ENCODE measurements at regions not wholly inside any gene's neighbourhood (a gene's known extent, or its start where the extent isn't known, plus 50 kb on each side); places are given as distances from the start of the nearest gene placed in this dataset.
A peak's percentile ranks its signal among the peaks of the same experiment; 100 is the strongest.

DNA sequence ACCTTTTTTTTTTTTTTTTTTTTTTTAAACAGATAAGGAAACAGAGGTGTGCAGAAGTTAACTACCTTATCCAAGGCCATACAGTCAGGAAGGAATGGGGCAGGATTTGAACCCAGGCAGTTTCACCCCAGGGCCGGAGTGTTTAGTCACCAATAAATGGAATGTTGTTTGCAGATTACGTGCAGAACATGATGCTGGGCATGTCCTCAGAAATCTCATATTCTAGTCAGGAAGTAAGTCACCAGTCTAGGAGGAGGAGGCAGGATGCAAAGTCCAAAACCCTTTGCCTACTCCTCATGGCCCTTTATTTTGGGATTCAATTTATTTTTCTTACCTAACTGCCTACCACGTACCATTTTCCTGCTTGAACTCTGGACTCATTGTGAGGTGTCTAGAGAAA, 57.1 kb upstream of the LRRC1 start:
- BruUV-seq (replicated peaks) = no TSS peak
- Mint-ChIP-seq H3K36me3 (ENCODE audit: insufficient read depth, unreplicated experiment) (peaks cover 30% of the 10 kb centered on the region), H3K4me3 (ENCODE audit: unreplicated experiment) (peak overlapping the region; percentile 34), H3K27ac (ENCODE audit: unreplicated experiment) (peak overlapping the region; percentile 83), H3K27me3 (ENCODE audit: insufficient read depth, unreplicated experiment) (no peaks in the 10 kb centered on the region), H3K4me1 (ENCODE audit: low read depth, unreplicated experiment) (peaks cover 42% of the 10 kb centered on the region), H3K9me3 (ENCODE audit: unreplicated experiment) (peaks cover 23% of the 10 kb centered on the region)
- TF ChIP-seq, protein P1, sequence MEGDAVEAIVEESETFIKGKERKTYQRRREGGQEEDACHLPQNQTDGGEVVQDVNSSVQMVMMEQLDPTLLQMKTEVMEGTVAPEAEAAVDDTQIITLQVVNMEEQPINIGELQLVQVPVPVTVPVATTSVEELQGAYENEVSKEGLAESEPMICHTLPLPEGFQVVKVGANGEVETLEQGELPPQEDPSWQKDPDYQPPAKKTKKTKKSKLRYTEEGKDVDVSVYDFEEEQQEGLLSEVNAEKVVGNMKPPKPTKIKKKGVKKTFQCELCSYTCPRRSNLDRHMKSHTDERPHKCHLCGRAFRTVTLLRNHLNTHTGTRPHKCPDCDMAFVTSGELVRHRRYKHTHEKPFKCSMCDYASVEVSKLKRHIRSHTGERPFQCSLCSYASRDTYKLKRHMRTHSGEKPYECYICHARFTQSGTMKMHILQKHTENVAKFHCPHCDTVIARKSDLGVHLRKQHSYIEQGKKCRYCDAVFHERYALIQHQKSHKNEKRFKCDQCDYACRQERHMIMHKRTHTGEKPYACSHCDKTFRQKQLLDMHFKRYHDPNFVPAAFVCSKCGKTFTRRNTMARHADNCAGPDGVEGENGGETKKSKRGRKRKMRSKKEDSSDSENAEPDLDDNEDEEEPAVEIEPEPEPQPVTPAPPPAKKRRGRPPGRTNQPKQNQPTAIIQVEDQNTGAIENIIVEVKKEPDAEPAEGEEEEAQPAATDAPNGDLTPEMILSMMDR (IDR thresholded peaks at IDR 0.05; ENCODE audit: insufficient read depth in 1 of 2, low read depth in 1 of 2, low read length in 1 of 2, severe bottlenecking in 1 of 2, unreplicated experiment in 1 of 2) = no peak
- Histone ChIP-seq H3K4me1 (peaks cover 83% of the 10 kb centered on the region), H3K9me3 (no peaks in the 10 kb centered on the region; the same call in 1 of the 2 replicates), H3K4me3 (ENCODE audit: low read depth, low read length) (no peak overlapping the region), H3K36me3 (ENCODE audit: control insufficient read depth, insufficient read depth, low read length) (no peaks in the 10 kb centered on the region), H3K27me3 (replicated peaks; ENCODE audit: control insufficient read depth, insufficient read depth, low read length) (no peaks in the 10 kb centered on the region)
- intact Hi-C loops (cut with micrococcal nuclease; ENCODE audit: unreplicated experiment) = no loop called here
- CTCF ChIA-PET = no interaction called here
- DNase-seq = peak in 1 of 2 experiments; percentile 50
- POLR2A ChIA-PET = no interaction called here

DNA sequence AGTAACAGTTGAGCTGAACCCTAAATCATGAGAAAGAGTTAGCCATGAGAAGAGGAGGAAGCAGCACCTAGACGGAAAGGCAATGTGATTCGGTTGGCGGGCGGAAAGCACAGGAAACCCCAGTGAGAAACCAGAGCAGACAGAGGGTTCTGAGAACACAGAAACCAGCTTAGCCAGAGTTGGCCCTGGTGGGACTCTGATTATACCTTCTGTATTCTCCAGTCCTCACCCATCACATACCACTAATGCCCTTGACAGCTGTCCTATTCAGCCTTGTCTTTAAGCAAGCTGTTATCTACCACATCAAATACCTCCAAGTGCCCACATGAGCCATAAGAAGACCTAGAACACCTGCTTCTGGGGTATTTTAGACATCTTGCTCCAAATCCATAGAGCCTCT, 58.9 kb upstream of the LRRC1 start:
- Mint-ChIP-seq H3K4me1 (ENCODE audit: low read depth, unreplicated experiment) (peaks cover 48% of the 10 kb centered on the region), H3K27ac (ENCODE audit: unreplicated experiment) (peak overlapping the region; percentile 88), H3K36me3 (ENCODE audit: insufficient read depth, unreplicated experiment) (peaks cover 19% of the 10 kb centered on the region), H3K4me3 (ENCODE audit: unreplicated experiment) (no peak overlapping the region), H3K27me3 (ENCODE audit: insufficient read depth, unreplicated experiment) (no peaks in the 10 kb centered on the region), H3K9me3 (ENCODE audit: unreplicated experiment) (peaks cover 21% of the 10 kb centered on the region)
- ChIA-PET POLR2A (interaction anchor here (2.7 kb wide), 1 partner anchor 59 kb away, joined by 15 read pairs; the partner anchor contains the start of gene LRRC1), CTCF (interaction anchor here (2.2 kb wide), 1 partner anchor 220 kb away, joined by 18 read pairs; no protein-coding TSS in a partner anchor)
- H3K4me1 ChIP-seq = peaks cover 83% of the 10 kb centered on the region
- TF ChIP-seq, protein P1 (IDR thresholded peaks at IDR 0.05; ENCODE audit: insufficient read depth in 1 of 2, low read depth in 1 of 2, low read length in 1 of 2, severe bottlenecking in 1 of 2, unreplicated experiment in 1 of 2) = no peak
- intact Hi-C loops (cut with micrococcal nuclease; ENCODE audit: unreplicated experiment) = loop anchor here (2.0 kb wide), 1 partner anchor 221 kb away; no protein-coding TSS in a partner anchor
- H3K4me3 ChIP-seq (ENCODE audit: low read depth, low read length) = no peak overlapping the region
- H3K27me3 ChIP-seq (replicated peaks; ENCODE audit: control insufficient read depth, insufficient read depth, low read length) = no peaks in the 10 kb centered on the region
- DNase-seq = no peak
- H3K9me3 ChIP-seq = no peaks in the 10 kb centered on the region
- H3K36me3 ChIP-seq (ENCODE audit: control insufficient read depth, insufficient read depth, low read length) = no peaks in the 10 kb centered on the region
- BruUV-seq (replicated peaks) = no TSS peak

DNA sequence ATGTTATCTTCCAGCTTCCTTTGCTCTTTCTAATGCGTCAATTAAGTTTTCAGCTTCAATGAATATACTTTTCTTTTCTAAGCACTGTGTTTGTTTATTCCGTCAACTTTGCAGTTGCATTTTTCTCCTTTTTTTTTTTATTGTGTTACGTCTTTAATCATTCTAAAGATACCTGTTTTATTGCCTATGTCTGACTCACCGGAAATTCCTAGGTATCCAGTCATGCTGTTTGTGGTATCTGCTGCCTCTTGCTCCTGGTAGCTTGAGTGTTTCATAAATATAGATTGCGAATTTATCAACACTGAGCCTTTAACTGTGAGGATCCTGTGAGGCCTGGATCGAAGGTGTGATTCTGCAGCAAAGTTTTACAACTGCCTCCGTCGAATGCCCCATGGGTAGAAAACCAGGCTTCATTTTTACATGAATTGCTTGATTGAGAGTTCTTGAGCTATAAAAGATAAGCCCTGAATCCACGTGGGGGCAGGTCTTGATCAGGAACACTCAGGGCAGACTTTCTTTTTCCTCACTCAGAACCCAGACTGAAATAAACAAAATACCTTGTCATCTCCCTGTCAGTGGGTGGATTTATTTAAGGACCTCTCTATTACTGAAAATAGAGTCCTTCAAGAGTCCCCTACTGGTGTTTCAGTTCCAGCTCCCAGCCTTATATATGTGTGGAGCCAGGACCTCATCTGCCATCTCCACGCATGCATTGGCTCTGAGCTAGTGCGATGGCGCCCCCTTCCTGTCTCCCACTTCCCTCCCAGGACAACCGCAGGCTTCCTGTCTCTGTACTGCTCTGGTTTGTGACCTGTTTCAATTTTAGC, 60.1 kb upstream of the LRRC1 start:
- POLR2A ChIA-PET = interaction anchor here (0.6 to 2.7 kb wide), 6 partner anchors 11 to 60 kb away, joined by 3 to 25 read pairs (median 7); partner anchors contain the start of gene LRRC1
- intact Hi-C loops (cut with micrococcal nuclease; ENCODE audit: unreplicated experiment) = loop anchor here (2.0 kb wide), 1 partner anchor 222 kb away; no protein-coding TSS in a partner anchor
- H3K4me3 ChIP-seq (ENCODE audit: low read depth, low read length) = no peak overlapping the region

More for the DNA sequence above, 60.1 kb upstream of the LRRC1 start:
- Mint-ChIP-seq H3K4me3 (ENCODE audit: unreplicated experiment) (peak overlapping the region; percentile 58), H3K27ac (ENCODE audit: unreplicated experiment) (peak overlapping the region; percentile 88), H3K9me3 (ENCODE audit: unreplicated experiment) (peaks cover 21% of the 10 kb centered on the region), H3K27me3 (ENCODE audit: insufficient read depth, unreplicated experiment) (no peaks in the 10 kb centered on the region), H3K4me1 (ENCODE audit: low read depth, unreplicated experiment) (peaks cover 48% of the 10 kb centered on the region), H3K36me3 (ENCODE audit: insufficient read depth, unreplicated experiment) (peaks cover 18% of the 10 kb centered on the region)
- peak; percentile 84 to 86 for DNase-seq
- CTCF ChIA-PET = interaction anchor here (0.6 to 2.2 kb wide), 11 partner anchors 8 to 221 kb away, joined by 3 to 19 read pairs (median 8); partner anchors contain the start of gene LRRC1
- H3K27me3 ChIP-seq (replicated peaks; ENCODE audit: control insufficient read depth, insufficient read depth, low read length) = no peaks in the 10 kb centered on the region
- no peaks in the 10 kb centered on the region for H3K9me3 ChIP-seq
- H3K4me1 ChIP-seq = peaks cover 84% of the 10 kb centered on the region
- TF ChIP-seq, protein P1 (IDR thresholded peaks at IDR 0.05; ENCODE audit: insufficient read depth in 1 of 2, low read depth in 1 of 2, low read length in 1 of 2, severe bottlenecking in 1 of 2, unreplicated experiment in 1 of 2) = peak; percentile 65 to 71
- no peaks in the 10 kb centered on the region for H3K36me3 ChIP-seq (ENCODE audit: control insufficient read depth, insufficient read depth, low read length)
- BruUV-seq (replicated peaks) = TSS peak; percentile 98

Measured in Caco-2 (cell line).